ENCODE measurements at regions not wholly inside any gene's neighbourhood (a gene's known extent, or its start where the extent isn't known, plus 50 kb on each side); places are given as distances from the start of the nearest gene placed in this dataset.

DNA sequence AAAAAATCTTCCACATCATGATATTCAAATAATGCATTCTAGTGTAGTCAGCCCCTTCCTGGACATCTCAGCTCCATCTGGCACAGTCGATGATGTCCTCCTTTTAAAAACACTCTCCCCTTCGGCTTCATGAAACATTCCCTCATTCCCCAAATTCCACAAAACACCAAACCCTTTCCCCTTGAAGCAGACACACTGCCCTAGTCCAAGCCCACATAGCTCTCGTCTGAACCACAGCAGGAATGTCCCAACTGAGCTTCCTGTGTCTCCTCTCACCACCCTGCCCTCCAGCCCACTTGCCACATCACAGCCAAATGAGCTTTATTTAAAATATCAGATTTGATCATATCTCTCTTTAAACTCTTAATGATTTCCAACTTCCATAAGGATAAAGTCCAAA lies 106.4 kb upstream of the CARMIL1 start:
- H3K4me3 Mint-ChIP-seq: peak overlapping the region; percentile 16
- TF ChIP-seq, protein P1, sequence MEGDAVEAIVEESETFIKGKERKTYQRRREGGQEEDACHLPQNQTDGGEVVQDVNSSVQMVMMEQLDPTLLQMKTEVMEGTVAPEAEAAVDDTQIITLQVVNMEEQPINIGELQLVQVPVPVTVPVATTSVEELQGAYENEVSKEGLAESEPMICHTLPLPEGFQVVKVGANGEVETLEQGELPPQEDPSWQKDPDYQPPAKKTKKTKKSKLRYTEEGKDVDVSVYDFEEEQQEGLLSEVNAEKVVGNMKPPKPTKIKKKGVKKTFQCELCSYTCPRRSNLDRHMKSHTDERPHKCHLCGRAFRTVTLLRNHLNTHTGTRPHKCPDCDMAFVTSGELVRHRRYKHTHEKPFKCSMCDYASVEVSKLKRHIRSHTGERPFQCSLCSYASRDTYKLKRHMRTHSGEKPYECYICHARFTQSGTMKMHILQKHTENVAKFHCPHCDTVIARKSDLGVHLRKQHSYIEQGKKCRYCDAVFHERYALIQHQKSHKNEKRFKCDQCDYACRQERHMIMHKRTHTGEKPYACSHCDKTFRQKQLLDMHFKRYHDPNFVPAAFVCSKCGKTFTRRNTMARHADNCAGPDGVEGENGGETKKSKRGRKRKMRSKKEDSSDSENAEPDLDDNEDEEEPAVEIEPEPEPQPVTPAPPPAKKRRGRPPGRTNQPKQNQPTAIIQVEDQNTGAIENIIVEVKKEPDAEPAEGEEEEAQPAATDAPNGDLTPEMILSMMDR (IDR thresholded peaks at IDR 0.05): no peak
- peak; percentile 90 for DNase-seq
- no peaks in the 10 kb centered on the region for H3K27me3 Mint-ChIP-seq (ENCODE audit: insufficient read depth)
- no peaks in the 10 kb centered on the region for H3K36me3 Mint-ChIP-seq (ENCODE audit: low read depth)
- peak overlapping the region; percentile 85 for H3K27ac Mint-ChIP-seq
- no peaks in the 10 kb centered on the region for H3K9me3 Mint-ChIP-seq
- peaks cover 98% of the 10 kb centered on the region for H3K4me1 Mint-ChIP-seq (ENCODE audit: low read depth)

DNA sequence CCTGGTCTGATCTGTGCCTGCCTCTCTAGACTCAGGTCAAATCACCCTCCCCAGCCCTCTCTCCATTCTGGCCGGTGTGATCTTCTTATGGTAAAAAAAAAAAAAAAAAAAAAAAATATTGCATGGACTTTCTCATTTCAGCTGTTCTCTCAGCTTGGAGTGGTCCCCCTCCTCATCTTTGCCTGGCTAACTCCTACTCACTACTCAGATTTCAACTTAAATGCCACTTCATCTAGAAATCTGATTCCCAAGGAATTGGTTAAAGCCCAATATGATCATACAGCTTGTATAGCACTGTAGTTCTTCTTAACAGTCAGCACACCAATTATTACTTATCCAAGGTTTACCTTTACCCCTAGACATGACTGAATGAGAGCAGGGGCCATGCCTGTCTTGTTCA lies 105.9 kb upstream of the CARMIL1 start:
- no peak for DNase-seq
- Mint-ChIP-seq H3K27ac (peak overlapping the region; percentile 85), H3K9me3 (no peaks in the 10 kb centered on the region), H3K27me3 (ENCODE audit: insufficient read depth) (no peaks in the 10 kb centered on the region), H3K4me3 (peak overlapping the region; percentile 16; the same call in 1 of the 2 replicates), H3K36me3 (ENCODE audit: low read depth) (no peaks in the 10 kb centered on the region), H3K4me1 (ENCODE audit: low read depth) (peaks cover 97% of the 10 kb centered on the region)
- TF ChIP-seq, protein P1 (IDR thresholded peaks at IDR 0.05): no peak

DNA sequence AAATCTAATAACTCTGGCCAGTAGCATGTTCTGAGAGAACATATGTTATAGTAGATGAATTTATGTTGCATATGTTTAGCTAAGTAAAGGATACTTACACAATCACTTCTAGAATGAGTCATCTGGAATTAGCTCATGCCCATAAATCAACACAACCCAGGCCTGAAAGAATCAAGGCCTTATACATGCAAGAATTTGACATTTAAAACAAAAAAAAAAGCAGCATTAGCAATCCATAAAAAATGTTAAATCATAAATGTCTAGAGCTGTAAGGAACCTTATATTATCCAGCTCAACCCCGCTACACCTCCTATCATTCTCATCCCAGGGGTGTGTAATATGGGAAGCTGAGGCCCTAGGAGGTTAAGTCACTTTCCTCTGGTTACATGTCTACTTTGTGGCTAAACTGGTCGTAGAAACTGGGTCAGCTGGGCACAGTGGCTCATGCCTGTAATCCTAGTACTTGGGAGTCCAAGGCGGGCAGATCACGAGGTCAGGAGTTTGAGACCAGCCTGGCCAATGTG lies 105.2 kb upstream of the CARMIL1 start:
- Mint-ChIP-seq H3K27ac (peak overlapping the region; percentile 85), H3K4me1 (ENCODE audit: low read depth) (peaks cover 97% of the 10 kb centered on the region), H3K36me3 (ENCODE audit: low read depth) (no peaks in the 10 kb centered on the region), H3K4me3 (peak overlapping the region; percentile 48), H3K27me3 (ENCODE audit: insufficient read depth) (no peaks in the 10 kb centered on the region), H3K9me3 (no peaks in the 10 kb centered on the region)
- TF ChIP-seq, protein P1 (IDR thresholded peaks at IDR 0.05): no peak
- peak; percentile 93 for DNase-seq

DNA sequence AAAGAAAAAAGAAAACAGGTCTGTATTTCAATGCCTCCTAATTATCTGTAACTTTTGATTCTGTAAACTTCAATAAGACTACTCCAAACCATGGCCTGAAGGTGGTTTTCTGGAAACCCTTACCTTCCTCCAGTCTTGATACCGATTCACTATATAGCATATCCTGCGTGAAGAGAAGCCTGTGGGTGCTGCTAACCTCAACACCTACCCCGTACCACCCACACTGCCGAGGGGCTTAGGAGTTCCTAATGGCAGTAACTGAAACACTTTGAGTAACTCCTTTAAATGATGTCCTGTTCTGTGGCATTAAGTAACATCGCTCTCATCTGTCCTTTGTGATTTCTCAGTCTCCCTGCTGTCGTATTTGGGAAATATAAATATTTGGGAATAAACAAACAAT lies 104.5 kb upstream of the CARMIL1 start:
- Mint-ChIP-seq H3K4me3 (peak overlapping the region; percentile 40; the same call in 1 of the 2 replicates), H3K4me1 (ENCODE audit: low read depth) (peaks cover 97% of the 10 kb centered on the region)
- DNase-seq: no peak

DNA sequence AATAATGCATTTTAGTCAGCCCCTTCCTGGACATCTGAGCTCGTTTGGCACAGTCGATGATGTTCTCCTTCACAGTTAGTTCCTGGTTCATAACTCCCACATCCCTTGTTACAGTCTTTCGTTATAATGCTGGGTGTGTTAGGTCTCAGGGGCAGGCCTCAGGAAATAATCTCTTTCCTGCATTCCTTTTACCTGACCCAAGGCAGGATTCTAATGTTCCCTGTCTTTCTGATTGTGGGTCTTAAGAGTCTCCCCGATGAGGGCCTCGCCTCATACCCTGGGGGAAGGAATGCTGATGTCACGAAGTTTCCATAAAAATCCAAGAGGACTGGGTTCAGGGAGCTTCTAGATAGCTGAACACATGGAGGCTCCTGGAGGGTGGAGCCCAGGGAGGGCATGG lies 104.0 kb upstream of the CARMIL1 start:
- Mint-ChIP-seq H3K36me3 (ENCODE audit: low read depth) (no peaks in the 10 kb centered on the region), H3K4me1 (ENCODE audit: low read depth) (peaks cover 97% of the 10 kb centered on the region), H3K27ac (peak overlapping the region; percentile 85), H3K4me3 (peak overlapping the region; percentile 40), H3K27me3 (ENCODE audit: insufficient read depth) (no peaks in the 10 kb centered on the region), H3K9me3 (no peaks in the 10 kb centered on the region)
- TF ChIP-seq, protein P1 (IDR thresholded peaks at IDR 0.05): no peak
- peak; percentile 61 for DNase-seq

More for the DNA sequence above, 104.5 kb upstream of the CARMIL1 start:
- Mint-ChIP-seq H3K9me3 (no peaks in the 10 kb centered on the region), H3K27ac (peak overlapping the region; percentile 85), H3K27me3 (ENCODE audit: insufficient read depth) (no peaks in the 10 kb centered on the region), H3K36me3 (ENCODE audit: low read depth) (no peaks in the 10 kb centered on the region)
- TF ChIP-seq, protein P1 (IDR thresholded peaks at IDR 0.05): no peak
